ENCODE measurements at regions not wholly inside any gene's neighbourhood (a gene's known extent, or its start where the extent isn't known, plus 50 kb on each side); places are given as distances from the start of the nearest gene placed in this dataset.

- Histone ChIP-seq H2AFZ (no peak overlapping the region), H3K4me3 (no peak overlapping the region), H3K79me2 (replicated peaks; ENCODE audit: insufficient read depth) (no peaks in the 10 kb centered on the region), H3K36me3 (ENCODE audit: insufficient read depth) (no peaks in the 10 kb centered on the region), H3K4me1 (ENCODE audit: insufficient read depth) (no peaks in the 10 kb centered on the region), H3K27me3 (ENCODE audit: insufficient read depth) (no peaks in the 10 kb centered on the region), H3K9me2 (ENCODE audit: insufficient read depth) (peaks cover 8% of the 10 kb centered on the region), H3K27ac (ENCODE audit: low read depth) (no peak overlapping the region), H3K4me2 (no peak overlapping the region), H4K20me1 (replicated peaks; ENCODE audit: insufficient read depth) (no peaks in the 10 kb centered on the region), H3F3A (replicated peaks; ENCODE audit: low read depth) (no peaks in the 10 kb centered on the region)
- Mint-ChIP-seq H3K4me1 (no peaks in the 10 kb centered on the region), H3K4me3 (no peak overlapping the region), H3K27ac (no peak overlapping the region), H3K27me3 (ENCODE audit: insufficient read depth, low read depth, poor library complexity) (no peaks in the 10 kb centered on the region), H3K36me3 (ENCODE audit: low read depth) (peaks cover 3% of the 10 kb centered on the region; the same call in 1 of the 3 replicates), H3K9me3 (peaks cover 4% of the 10 kb centered on the region; the same call in 2 of the 3 replicates)
- TF ChIP-seq ETS1 (IDR thresholded peaks at IDR 0.05) (no peak), REST (IDR thresholded peaks at IDR 0.05; ENCODE audit: unreplicated experiment) (no peak), CREB1 (CRISPR knock-in tag; IDR thresholded peaks at IDR 0.05; ENCODE audit: low read depth) (no peak)
- DNase-seq (ENCODE audit: low spot score) (no peak), ATAC-seq (no peak)
Measured at GRCh38 chr20:39799366-39799965, 837.3 kb downstream of the DHX35 start.

GRCh38 chr20:39795401-39796272 is 833.5 kb downstream of the DHX35 start:
- H3K4me1 Mint-ChIP-seq: no peaks in the 10 kb centered on the region
- no peaks in the 10 kb centered on the region for H3F3A ChIP-seq (replicated peaks; ENCODE audit: low read depth)
- H3K36me3 Mint-ChIP-seq (ENCODE audit: low read depth): peaks cover 1% of the 10 kb centered on the region; the same call in 1 of the 3 replicates
- peaks cover 8% of the 10 kb centered on the region for H3K9me2 ChIP-seq (ENCODE audit: insufficient read depth)
- no peak overlapping the region for H3K27ac Mint-ChIP-seq
- peaks cover 4% of the 10 kb centered on the region; the same call in 2 of the 3 replicates for H3K9me3 Mint-ChIP-seq
- H2AFZ ChIP-seq: no peak overlapping the region
- H3K4me1 ChIP-seq (ENCODE audit: insufficient read depth): no peaks in the 10 kb centered on the region
- H3K4me3 Mint-ChIP-seq: no peak overlapping the region
- H3K27me3 Mint-ChIP-seq (ENCODE audit: insufficient read depth, low read depth, poor library complexity): no peaks in the 10 kb centered on the region
- no peak overlapping the region for H3K27ac ChIP-seq (ENCODE audit: low read depth)
- H3K27me3 ChIP-seq (ENCODE audit: insufficient read depth): no peaks in the 10 kb centered on the region
- no peak overlapping the region for H3K4me2 ChIP-seq
- H3K36me3 ChIP-seq (ENCODE audit: insufficient read depth): no peaks in the 10 kb centered on the region
- H3K79me2 ChIP-seq (replicated peaks; ENCODE audit: insufficient read depth): no peaks in the 10 kb centered on the region
- no peak for ATAC-seq
- no peak for DNase-seq (ENCODE audit: low spot score)
- H3K4me3 ChIP-seq: no peak overlapping the region
- H4K20me1 ChIP-seq (replicated peaks; ENCODE audit: insufficient read depth): no peaks in the 10 kb centered on the region
- TF ChIP-seq ETS1 (IDR thresholded peaks at IDR 0.05): no peak
- no peak for TF ChIP-seq CTCF (conservative IDR thresholded peaks at IDR 0.05; ENCODE audit: low read depth in 2 of 2)
